Midbrain (tissue), 1 donor: ENCODE measurements at regions not wholly inside any gene's neighbourhood (a gene's known extent, or its start where the extent isn't known, plus 50 kb on each side); places are given as distances from the start of the nearest gene placed in this dataset.
"Not testable (repeated sequence)": the region's sequence is repeated elsewhere in the genome, so short reads cannot be mapped to it uniquely, and the experiment has no call there.

ENCODE experiments used
- DNase-seq: peaks from one replicate; lab custom pipeline; 2025; lab: John Stamatoyannopoulos, UW

GRCh38 chr18:2223849-2224248 lies 347.5 kb downstream of the METTL4 start:
- DNase-seq, result peak; percentile 7

GRCh38 chr18:2236232-2236631 lies 335.1 kb downstream of the METTL4 start:
- DNase-seq, result no peak

- no peak for DNase-seq
These were observed 333.6 kb downstream of the METTL4 start for GRCh38 chr18:2237706-2238105.

GRCh38 chr18:2240311-2240705 lies 331.0 kb downstream of the METTL4 start:
- no peak for DNase-seq

- no peak for DNase-seq
These were observed 326.7 kb downstream of the METTL4 start for GRCh38 chr18:2244641-2245040.

- DNase-seq, result not testable (repeated sequence)
These were observed 324.2 kb downstream of the METTL4 start for GRCh38 chr18:2247101-2247500.

GRCh38 chr18:2254977-2255376 lies 316.3 kb downstream of the METTL4 start:
- no peak for DNase-seq

- DNase-seq, result no peak
These were observed 314.7 kb downstream of the METTL4 start for GRCh38 chr18:2256577-2256976.

- no peak for DNase-seq
These were observed 312.4 kb downstream of the METTL4 start for GRCh38 chr18:2258954-2259353.

GRCh38 chr18:2263303-2263890 lies 307.9 kb downstream of the METTL4 start:
- DNase-seq, result no peak

- no peak for DNase-seq
These were observed 296.7 kb downstream of the METTL4 start for GRCh38 chr18:2274613-2275012.

GRCh38 chr18:2281086-2281485 lies 290.2 kb downstream of the METTL4 start:
- DNase-seq, result no peak

- no peak for DNase-seq
These were observed 289.6 kb downstream of the METTL4 start for GRCh38 chr18:2281523-2282199.

- DNase-seq, result no peak
These were observed 278.0 kb downstream of the METTL4 start for GRCh38 chr18:2293109-2293839.

- no peak for DNase-seq
These were observed 270.0 kb downstream of the METTL4 start for GRCh38 chr18:2301316-2301715.

GRCh38 chr18:2302012-2302411 lies 269.3 kb downstream of the METTL4 start:
- DNase-seq, result no peak

GRCh38 chr18:2302628-2303516 lies 268.4 kb downstream of the METTL4 start:
- no peak for DNase-seq

- no peak for DNase-seq
These were observed 267.6 kb downstream of the METTL4 start for GRCh38 chr18:2303517-2304238.

- no peak for DNase-seq
These were observed 266.7 kb downstream of the METTL4 start for GRCh38 chr18:2304378-2305175.

- no peak for DNase-seq
These were observed 264.7 kb downstream of the METTL4 start for GRCh38 chr18:2306606-2307005.

GRCh38 chr18:2310886-2311285 lies 260.4 kb downstream of the METTL4 start:
- DNase-seq, result no peak
